AG04450 (cell line): ENCODE measurements at regions not wholly inside any gene's neighbourhood (a gene's known extent, or its start where the extent isn't known, plus 50 kb on each side); places are given as distances from the start of the nearest gene placed in this dataset.

ENCODE experiments used
- CTCF ChIA-PET: fragments of 300-600, 350-600 bp; formaldehyde crosslinking; extraction: SDS; loops from one replicate; lab custom pipeline; 2022; ENCODE audit warnings: antibody characterized with exemption, inconsistent platforms; lab: Charles Lee
- POLR2A ChIA-PET: fragments of 350-600 bp; formaldehyde crosslinking; extraction: SDS; loops from one replicate; lab custom pipeline; 2021; ENCODE audit warnings: antibody characterized with exemption, inconsistent platforms; lab: Yijun Ruan, JAX
- DNase-seq: peaks from one replicate; pipeline ENCODE4 v3.0.0-alpha.2; 2011; ENCODE audit warnings: low read depth, low spot score
- H3K27ac ChIP-seq: one replicate; pipeline ENCODE4 v1.5.1; 2012; ENCODE audit warnings: low read depth, low read length, control low read depth
- H3K27me3 ChIP-seq: one replicate; pipeline ENCODE4 v1.6.0; 2012; ENCODE audit warnings: low read length; ENCODE audit not compliant: control insufficient read depth, insufficient read depth
- H3K4me3 ChIP-seq: 2 replicates; pipeline ENCODE4 v1.5.1; 2011; ENCODE audit warnings: mild to moderate bottlenecking, low read depth, low read length, control low read depth
- H3K9me3 ChIP-seq: 2 replicates; pipeline ENCODE4 v1.5.1; 2012; ENCODE audit warnings: low read length; ENCODE audit not compliant: control insufficient read depth, insufficient read depth
- TF ChIP-seq, protein P1 (sequence below): IDR thresholded peaks from 2 replicates; pipeline ENCODE4 v1.5.1; 2011; ENCODE audit warnings: low read depth, low read length, control low read depth, inconsistent platforms

DNA sequence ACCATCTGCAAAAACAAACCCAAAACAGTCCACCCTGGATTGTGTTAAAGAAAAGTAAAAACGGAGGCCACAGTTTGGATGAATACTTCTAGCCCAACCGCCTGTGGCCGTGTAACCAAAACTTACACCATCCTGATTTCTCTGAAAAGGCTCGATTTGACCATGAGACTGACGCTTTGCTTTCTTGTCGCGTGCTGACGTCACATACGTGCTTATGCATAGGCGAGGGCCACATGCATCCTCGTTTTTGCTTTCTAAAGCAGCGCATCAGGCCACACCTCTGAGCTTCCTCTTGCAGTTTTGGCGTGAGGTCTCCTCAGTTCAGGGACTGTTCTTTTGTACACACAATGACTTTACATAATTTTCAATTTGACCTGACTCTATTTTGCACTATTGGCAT, 526.6 kb downstream of the GLRX3 start:
- CTCF ChIA-PET, result no interaction called here
- H3K4me3 ChIP-seq, result no peak overlapping the region
- peaks cover 80% of the 10 kb centered on the region for H3K9me3 ChIP-seq
- no peak for DNase-seq
- TF ChIP-seq, protein P1, sequence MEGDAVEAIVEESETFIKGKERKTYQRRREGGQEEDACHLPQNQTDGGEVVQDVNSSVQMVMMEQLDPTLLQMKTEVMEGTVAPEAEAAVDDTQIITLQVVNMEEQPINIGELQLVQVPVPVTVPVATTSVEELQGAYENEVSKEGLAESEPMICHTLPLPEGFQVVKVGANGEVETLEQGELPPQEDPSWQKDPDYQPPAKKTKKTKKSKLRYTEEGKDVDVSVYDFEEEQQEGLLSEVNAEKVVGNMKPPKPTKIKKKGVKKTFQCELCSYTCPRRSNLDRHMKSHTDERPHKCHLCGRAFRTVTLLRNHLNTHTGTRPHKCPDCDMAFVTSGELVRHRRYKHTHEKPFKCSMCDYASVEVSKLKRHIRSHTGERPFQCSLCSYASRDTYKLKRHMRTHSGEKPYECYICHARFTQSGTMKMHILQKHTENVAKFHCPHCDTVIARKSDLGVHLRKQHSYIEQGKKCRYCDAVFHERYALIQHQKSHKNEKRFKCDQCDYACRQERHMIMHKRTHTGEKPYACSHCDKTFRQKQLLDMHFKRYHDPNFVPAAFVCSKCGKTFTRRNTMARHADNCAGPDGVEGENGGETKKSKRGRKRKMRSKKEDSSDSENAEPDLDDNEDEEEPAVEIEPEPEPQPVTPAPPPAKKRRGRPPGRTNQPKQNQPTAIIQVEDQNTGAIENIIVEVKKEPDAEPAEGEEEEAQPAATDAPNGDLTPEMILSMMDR, result no peak
- no peaks in the 10 kb centered on the region for H3K27me3 ChIP-seq
- no peak overlapping the region for H3K27ac ChIP-seq
- POLR2A ChIA-PET, result no interaction called here

DNA sequence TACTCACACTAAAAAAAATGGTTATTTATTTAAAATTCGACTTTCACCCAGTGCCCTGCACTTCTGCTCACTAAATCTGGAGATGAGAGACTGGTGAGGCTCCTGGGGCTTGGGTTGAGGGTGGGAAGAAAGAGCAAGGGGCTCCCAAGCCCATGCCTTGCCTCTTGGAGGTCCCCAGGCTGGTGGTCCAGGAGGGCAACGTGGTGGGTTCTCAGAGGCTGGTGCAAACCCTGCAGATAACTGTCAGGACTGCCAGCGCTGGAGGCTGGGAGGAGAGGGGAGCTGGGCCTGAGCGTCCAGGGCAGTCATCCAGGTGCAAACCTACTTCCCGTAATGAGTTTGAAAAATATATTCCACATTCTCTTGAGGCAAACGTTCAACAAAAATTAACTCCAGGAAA, 528.3 kb downstream of the GLRX3 start:
- no peak for DNase-seq
- CTCF ChIA-PET, result no interaction called here
- H3K9me3 ChIP-seq, result peaks cover 69% of the 10 kb centered on the region

DNA sequence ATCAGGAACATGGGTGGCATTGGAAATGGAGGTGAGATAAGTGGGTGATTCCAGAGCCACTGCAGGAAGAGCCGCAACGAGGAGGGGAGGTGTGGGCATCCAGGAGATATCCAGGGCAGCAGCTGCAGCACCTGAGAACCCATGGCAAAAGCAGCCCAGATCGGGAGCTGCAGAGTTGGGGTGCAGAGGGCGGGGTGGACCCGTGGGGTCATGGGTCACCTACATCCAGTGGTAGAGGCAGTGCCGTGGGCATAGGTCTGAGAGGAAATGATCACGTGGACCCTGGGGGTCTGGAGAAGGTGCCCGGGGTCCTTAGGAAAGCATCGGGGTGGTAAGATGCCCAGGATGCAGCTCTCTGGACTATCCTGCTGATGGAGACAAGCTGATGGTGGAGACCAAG, 530.0 kb downstream of the GLRX3 start:
- TF ChIP-seq, protein P1, result no peak
- POLR2A ChIA-PET, result no interaction called here
- H3K27me3 ChIP-seq, result no peaks in the 10 kb centered on the region
- CTCF ChIA-PET, result no interaction called here
- no peak overlapping the region for H3K4me3 ChIP-seq
- no peak overlapping the region for H3K27ac ChIP-seq
- peaks cover 52% of the 10 kb centered on the region for H3K9me3 ChIP-seq
- no peak for DNase-seq

More for the DNA sequence above, 528.3 kb downstream of the GLRX3 start:
- POLR2A ChIA-PET, result no interaction called here
- TF ChIP-seq, protein P1, result no peak
- no peaks in the 10 kb centered on the region for H3K27me3 ChIP-seq
- no peak overlapping the region for H3K27ac ChIP-seq
- H3K4me3 ChIP-seq, result no peak overlapping the region

DNA sequence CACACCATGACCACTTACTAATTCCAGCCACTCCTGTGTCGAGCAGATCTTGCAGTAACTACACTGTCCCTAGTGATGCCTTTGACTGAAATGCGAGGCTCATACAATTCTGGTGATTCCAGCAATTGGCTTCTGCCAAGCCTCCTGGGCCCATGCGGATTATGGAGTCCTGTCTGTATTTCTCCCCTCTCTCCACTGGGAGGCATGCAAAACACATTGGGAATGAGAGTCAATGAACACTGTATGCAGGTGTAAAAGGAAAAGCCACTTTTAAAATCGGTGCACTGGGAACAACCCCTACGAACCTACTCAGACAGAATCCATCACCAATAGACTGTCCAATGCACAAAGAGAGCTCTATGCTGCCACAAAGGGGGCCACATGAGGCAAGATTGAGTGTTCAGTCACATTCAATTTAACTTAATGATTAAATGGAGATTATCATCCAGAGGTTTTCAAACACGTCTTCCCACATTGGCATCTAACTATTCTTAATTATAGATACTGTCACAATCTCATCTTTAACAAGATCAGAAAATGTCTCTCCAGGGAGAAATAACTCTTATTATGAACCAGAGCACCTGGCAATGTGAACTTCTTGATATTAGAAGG, 550.6 kb downstream of the GLRX3 start:
- CTCF ChIA-PET, result no interaction called here
- no peaks in the 10 kb centered on the region for H3K27me3 ChIP-seq
- H3K27ac ChIP-seq, result no peak overlapping the region
- TF ChIP-seq, protein P1, result no peak
- DNase-seq, result no peak
- peaks cover 52% of the 10 kb centered on the region for H3K9me3 ChIP-seq
- POLR2A ChIA-PET, result no interaction called here
- no peak overlapping the region for H3K4me3 ChIP-seq

DNA sequence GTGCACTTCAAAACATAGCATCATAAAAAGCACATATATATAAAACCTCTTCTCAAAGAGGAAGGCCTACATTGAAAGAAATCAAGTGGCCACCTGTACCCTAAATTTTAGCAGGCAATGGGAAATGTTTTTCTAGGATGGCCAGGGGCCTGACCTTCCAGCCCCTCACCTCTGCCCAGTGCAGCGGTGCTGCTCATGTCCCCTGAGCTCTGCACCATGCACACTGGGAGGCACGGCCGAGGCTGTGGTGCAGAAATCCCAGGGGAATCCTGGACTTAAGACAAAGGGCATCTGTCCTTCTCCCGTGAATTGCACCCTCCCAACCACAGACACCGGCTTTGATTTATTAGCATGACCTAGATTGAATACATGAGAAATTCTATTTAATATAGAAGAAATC, 551.4 kb downstream of the GLRX3 start:
- H3K27me3 ChIP-seq, result no peaks in the 10 kb centered on the region
- ChIA-PET POLR2A (no interaction called here), CTCF (no interaction called here)
- H3K9me3 ChIP-seq, result peaks cover 46% of the 10 kb centered on the region
- TF ChIP-seq, protein P1, result no peak
- no peak for DNase-seq
- no peak overlapping the region for H3K27ac ChIP-seq
- no peak overlapping the region for H3K4me3 ChIP-seq
